B cell (primary cell): ENCODE measurements at regions not wholly inside any gene's neighbourhood (a gene's known extent, or its start where the extent isn't known, plus 50 kb on each side); places are given as distances from the start of the nearest gene placed in this dataset.

ENCODE experiments used
- ATAC-seq: fragments of 200-7000 bp; cut with Tn5 transposase; one replicate; pipeline ENCODE4 v1.10.0; 2021; ENCODE audit warnings: low read depth, mild to moderate bottlenecking, moderate number of reproducible peaks, moderate library complexity
- CTCF ChIA-PET: fragments of 350-600 bp; sonication (Branson Sonifier 250); formaldehyde crosslinking; loops from one replicate; lab custom pipeline; 2021; ENCODE audit warnings: antibody characterized with exemption, inconsistent platforms; lab: Charles Lee
- POLR2A ChIA-PET: fragments of 350-600 bp; sonication (Branson Sonifier 250); formaldehyde crosslinking; loops from one replicate; lab custom pipeline; 2021; ENCODE audit warnings: antibody characterized with exemption; lab: Charles Lee
- DNase-seq: peaks from one replicate; pipeline ENCODE4 v3.0.0; 2013
- H2AFZ ChIP-seq: 2 replicates; pipeline ENCODE4 v1.6.1; 2012; ENCODE audit warnings: mild to moderate bottlenecking, low read depth, low read length; ENCODE audit not compliant: insufficient read depth, poor library complexity, severe bottlenecking
- H3K27ac ChIP-seq, 2 donors: 1 replicate in 1 of 2; 2 replicates in 1 of 2; pipeline ENCODE4 v1.5.1; 2012 to 2013; ENCODE audit warnings: low read length in 2 of 2, mild to moderate bottlenecking in 2 of 2, moderate library complexity in 1 of 2
- H3K27me3 ChIP-seq, 4 experiments: fragments of 200-600 bp in 1 of 4; sonication (generic) in 1 of 4; replicated peaks in 1 of 4; 1 replicate in 2 of 4; 2 replicates in 2 of 4; pipeline versions ENCODE4 v1.6.1 to v1.7.0; 2013 to 2016; ENCODE audit warnings: low read length in 3 of 4, mild to moderate bottlenecking in 2 of 4, mixed read lengths in 1 of 4, moderate library complexity in 1 of 4; ENCODE audit not compliant: insufficient read depth in 4 of 4, control insufficient read depth in 3 of 4; ENCODE audit errors: control extremely low read depth in 1 of 4
- H3K36me3 ChIP-seq, 2 experiments: replicated peaks in 1 of 2; 1 replicate in 1 of 2; 2 replicates in 1 of 2; pipeline versions ENCODE4 v1.6.1 to v1.7.1; 2013; ENCODE audit warnings: low read length in 1 of 2; ENCODE audit not compliant: insufficient read depth in 2 of 2, control insufficient read depth in 1 of 2; ENCODE audit errors: control extremely low read depth in 1 of 2, extremely low read depth in 1 of 2
- H3K4me1 ChIP-seq, 2 donors: fragments of 200-600 bp in 1 of 2; sonication (generic) in 1 of 2; 1 replicate in 1 of 2; 2 replicates in 1 of 2; pipeline versions ENCODE4 v1.5.1 to v1.6.1; 2013 to 2017; ENCODE audit warnings: low read length in 2 of 2; ENCODE audit not compliant: control insufficient read depth in 2 of 2, insufficient read depth in 2 of 2
- H3K4me2 ChIP-seq: replicated peaks from 2 replicates; pipeline ENCODE3; 2012; ENCODE audit warnings: mild to moderate bottlenecking, low read depth, low read length; ENCODE audit not compliant: poor library complexity, severe bottlenecking
- H3K4me3 ChIP-seq, 5 experiments: fragments of 200-600 bp in 1 of 5; sonication (generic) in 1 of 5; 1 replicate in 3 of 5; 2 replicates in 2 of 5; pipeline versions ENCODE4 v1.5.1 to v1.7.0; 2011 to 2016; ENCODE audit warnings: low read length in 4 of 5, mild to moderate bottlenecking in 4 of 5, low read depth in 2 of 5, control low read depth in 1 of 5, moderate library complexity in 1 of 5; ENCODE audit not compliant: insufficient read depth in 1 of 5; ENCODE audit errors: control extremely low read depth in 1 of 5, extremely low read depth in 1 of 5
- H3K79me2 ChIP-seq: fragments of 200-600 bp; sonication (generic); one replicate; pipeline ENCODE4 v1.6.0; 2016; ENCODE audit warnings: low read length; ENCODE audit not compliant: control insufficient read depth, insufficient read depth
- H3K9ac ChIP-seq: fragments of 200-600 bp; sonication (generic); 2 replicates; pipeline ENCODE4 v1.6.1; 2017; ENCODE audit warnings: mild to moderate bottlenecking, low read length, moderate library complexity
- H3K9me3 ChIP-seq, 3 donors: one replicate each; pipeline versions ENCODE4 v1.6.1 to v1.7.1; 2013; ENCODE audit warnings: low read length in 2 of 3; ENCODE audit not compliant: control insufficient read depth in 2 of 3, insufficient read depth in 1 of 3; ENCODE audit errors: control extremely low read depth in 1 of 3
- H4K20me1 ChIP-seq: 2 replicates; pipeline ENCODE4 v1.6.0; 2012; ENCODE audit warnings: mild to moderate bottlenecking, low read length; ENCODE audit not compliant: insufficient read depth, control insufficient read depth, poor library complexity, severe bottlenecking
- H3K27ac Mint-ChIP-seq: one replicate; pipeline ENCODE4 v1.8.0; 2021; ENCODE audit warnings: mixed read lengths
- H3K27me3 Mint-ChIP-seq: one replicate; pipeline ENCODE4 v1.8.0; 2021; ENCODE audit warnings: mixed read lengths
- H3K4me1 Mint-ChIP-seq: one replicate; pipeline ENCODE4 v1.8.0; 2021; ENCODE audit warnings: mixed read lengths
- H3K4me3 Mint-ChIP-seq: one replicate; pipeline ENCODE4 v1.8.0; 2021; ENCODE audit warnings: mixed read lengths
- H3K9me3 Mint-ChIP-seq: one replicate; pipeline ENCODE4 v1.8.0; 2022; ENCODE audit warnings: mixed read lengths; ENCODE audit not compliant: insufficient read depth
- CTCF ChIP-seq: fragments of 200-600 bp; IDR thresholded peaks from one replicate; pipeline ENCODE4 v1.8.0; 2022; ENCODE audit warnings: antibody characterized with exemption, mild to moderate bottlenecking
- EZH2 ChIP-seq: IDR thresholded peaks from 2 replicates; pipeline ENCODE4 v1.6.1; 2012; ENCODE audit warnings: borderline replicate concordance, low read depth, mild to moderate bottlenecking, moderate library complexity, low read length; ENCODE audit not compliant: insufficient read depth, poor library complexity, severe bottlenecking
- WGBS: methylation state at CpG from one replicate; pipeline ENCODE4 v1.1.5; 2013; ENCODE audit warnings: missing lambda C conversion rate; ENCODE audit not compliant: insufficient coverage; 5-methylcytosine and 5-hydroxymethylcytosine counted together
- intact Hi-C: fragments of 100-400 bp; cut with micrococcal nuclease; formaldehyde crosslinking; loops from one replicate; pipeline ENCODE4 v1.10.0; 2022

GRCh38 chr15:88341653-88342052 is 85.1 kb upstream of the NTRK3 start:
- TF ChIP-seq CTCF (no peak), EZH2 (no peak)
- Mint-ChIP-seq H3K4me1 (no peaks in the 10 kb centered on the region), H3K27me3 (peaks cover 10% of the 10 kb centered on the region), H3K4me3 (no peak overlapping the region), H3K9me3 (no peaks in the 10 kb centered on the region), H3K27ac (no peak overlapping the region)
- Histone ChIP-seq H3K4me1 (no peaks in the 10 kb centered on the region), H3K27ac (no peak overlapping the region), H3K9me3 (peaks cover 0 to 1% (median 0%) of the 10 kb centered on the region in 3 donors), H3K9ac (no peak overlapping the region), H3K79me2 (no peaks in the 10 kb centered on the region), H2AFZ (no peak overlapping the region), H4K20me1 (no peaks in the 10 kb centered on the region), H3K4me2 (no peak overlapping the region), H3K36me3 (no peaks in the 10 kb centered on the region), H3K4me3 (no peak overlapping the region), H3K27me3 (peaks cover 0 to 5% (median 0%) of the 10 kb centered on the region in 4 experiments)
- CTCF ChIA-PET: no interaction called here
- WGBS: 100% methylated on average over 1 of the region's 2 CpGs
- POLR2A ChIA-PET: no interaction called here
- ATAC-seq (no peak), DNase-seq (no peak)
- intact Hi-C loops: no loop called here

- Mint-ChIP-seq H3K4me1 (no peaks in the 10 kb centered on the region), H3K4me3 (no peak overlapping the region), H3K9me3 (no peaks in the 10 kb centered on the region), H3K27ac (no peak overlapping the region), H3K27me3 (peaks cover 10% of the 10 kb centered on the region)
- Histone ChIP-seq H3K4me3 (no peak overlapping the region), H4K20me1 (no peaks in the 10 kb centered on the region), H3K36me3 (no peaks in the 10 kb centered on the region), H3K9me3 (no peaks in the 10 kb centered on the region), H3K27me3 (peaks cover 0 to 5% (median 0%) of the 10 kb centered on the region in 4 experiments), H2AFZ (no peak overlapping the region), H3K79me2 (no peaks in the 10 kb centered on the region), H3K9ac (no peak overlapping the region), H3K4me1 (no peaks in the 10 kb centered on the region), H3K4me2 (no peak overlapping the region), H3K27ac (no peak overlapping the region)
- no peak for DNase-seq
- ChIA-PET CTCF (no interaction called here), POLR2A (no interaction called here)
- no peak for ATAC-seq
- TF ChIP-seq CTCF (no peak), EZH2 (no peak)
- intact Hi-C loops: no loop called here
- no CpG with 5 or more reads among the region's 5 CpGs for WGBS
Observed at GRCh38 chr15:88341006-88341405, 84.5 kb upstream of the NTRK3 start.
